Brain microvascular endothelial cell (primary cell): ENCODE measurements at regions not wholly inside any gene's neighbourhood (a gene's known extent, or its start where the extent isn't known, plus 50 kb on each side); places are given as distances from the start of the nearest gene placed in this dataset.

Experiments
- DNase-seq: peaks from one replicate; pipeline ENCODE4 v3.0.0-alpha.2; 2020
- H3K27ac ChIP-seq: fragments of 250-450 bp; sonication (Bioruptor Pico); 2 replicates; pipeline ENCODE4 v1.5.1; 2020; ENCODE audit warnings: mild to moderate bottlenecking, moderate library complexity
- H3K27me3 ChIP-seq: fragments of 250-450 bp; sonication (Bioruptor Pico); replicated peaks from 2 replicates; pipeline ENCODE4 v1.5.1; 2020; ENCODE audit warnings: mild to moderate bottlenecking
- H3K36me3 ChIP-seq: fragments of 250-450 bp; sonication (Bioruptor Pico); replicated peaks from 2 replicates; pipeline ENCODE4 v1.5.1; 2020; ENCODE audit warnings: mild to moderate bottlenecking
- H3K4me3 ChIP-seq: 2 replicates; pipeline ENCODE4 v1.5.1; 2011; ENCODE audit warnings: low read depth, mild to moderate bottlenecking, control low read depth, low read length, moderate library complexity
- in situ Hi-C: cut with HindIII; loops from 2 replicates; pipeline ENCODE4 v1.10.0; 2017; ENCODE audit warnings: low sequenced_read_pairs, low pct_ligation_motif_present
- TF ChIP-seq, protein P1 (sequence below): IDR thresholded peaks from 2 replicates; pipeline ENCODE4 v1.5.1; 2011; ENCODE audit warnings: low read depth, mild to moderate bottlenecking, moderate library complexity, low read length, control low read depth, inconsistent platforms; ENCODE audit errors: missing control alignments

DNA sequence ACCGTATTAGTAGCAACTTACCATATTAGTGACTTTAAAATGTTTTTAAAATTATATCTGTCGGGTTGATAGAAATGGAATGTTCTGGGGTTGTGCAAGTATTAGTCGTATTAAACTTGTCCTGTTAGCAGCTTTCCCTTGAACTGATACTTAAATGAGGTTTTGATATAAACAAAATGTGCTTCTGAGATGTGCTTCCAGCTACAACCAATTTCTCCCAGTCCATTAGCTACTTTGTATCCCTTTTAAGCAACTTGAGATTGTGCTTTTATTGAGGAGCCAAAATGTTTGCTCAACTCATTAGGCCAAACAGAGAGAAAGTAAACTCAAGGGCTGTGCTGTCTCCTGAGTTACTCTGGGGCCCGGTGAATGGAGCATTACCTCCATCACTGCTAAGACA is 255.0 kb upstream of the RBFOX1 start:
- TF ChIP-seq, protein P1, sequence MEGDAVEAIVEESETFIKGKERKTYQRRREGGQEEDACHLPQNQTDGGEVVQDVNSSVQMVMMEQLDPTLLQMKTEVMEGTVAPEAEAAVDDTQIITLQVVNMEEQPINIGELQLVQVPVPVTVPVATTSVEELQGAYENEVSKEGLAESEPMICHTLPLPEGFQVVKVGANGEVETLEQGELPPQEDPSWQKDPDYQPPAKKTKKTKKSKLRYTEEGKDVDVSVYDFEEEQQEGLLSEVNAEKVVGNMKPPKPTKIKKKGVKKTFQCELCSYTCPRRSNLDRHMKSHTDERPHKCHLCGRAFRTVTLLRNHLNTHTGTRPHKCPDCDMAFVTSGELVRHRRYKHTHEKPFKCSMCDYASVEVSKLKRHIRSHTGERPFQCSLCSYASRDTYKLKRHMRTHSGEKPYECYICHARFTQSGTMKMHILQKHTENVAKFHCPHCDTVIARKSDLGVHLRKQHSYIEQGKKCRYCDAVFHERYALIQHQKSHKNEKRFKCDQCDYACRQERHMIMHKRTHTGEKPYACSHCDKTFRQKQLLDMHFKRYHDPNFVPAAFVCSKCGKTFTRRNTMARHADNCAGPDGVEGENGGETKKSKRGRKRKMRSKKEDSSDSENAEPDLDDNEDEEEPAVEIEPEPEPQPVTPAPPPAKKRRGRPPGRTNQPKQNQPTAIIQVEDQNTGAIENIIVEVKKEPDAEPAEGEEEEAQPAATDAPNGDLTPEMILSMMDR, result no peak
- in situ Hi-C loops, result no loop called here
- H3K27ac ChIP-seq, result no peak overlapping the region
- H3K4me3 ChIP-seq, result no peak overlapping the region
- no peaks in the 10 kb centered on the region for H3K27me3 ChIP-seq
- DNase-seq, result no peak
- no peaks in the 10 kb centered on the region for H3K36me3 ChIP-seq

DNA sequence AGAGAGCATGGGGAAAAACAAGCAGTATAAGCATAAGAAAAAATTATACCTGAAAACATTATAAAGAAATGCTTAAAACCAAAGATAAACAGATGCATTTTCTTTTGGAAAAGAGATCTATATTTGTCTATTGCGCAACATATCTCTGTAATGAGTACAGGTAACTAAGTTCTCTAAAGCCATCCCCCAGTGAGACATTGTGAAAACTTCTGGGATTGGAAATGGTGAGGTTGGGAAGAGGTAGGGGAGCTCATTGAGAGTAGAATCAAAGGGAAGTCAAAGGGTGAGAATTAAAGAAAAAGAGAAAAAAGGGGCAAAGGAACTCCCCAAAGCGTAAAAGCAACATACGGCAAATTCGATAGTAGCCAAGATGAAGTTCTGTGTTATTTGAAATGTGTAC is 257.9 kb upstream of the RBFOX1 start:
- in situ Hi-C loops, result no loop called here
- DNase-seq, result no peak
- Histone ChIP-seq H3K27me3 (no peaks in the 10 kb centered on the region), H3K4me3 (no peak overlapping the region), H3K36me3 (no peaks in the 10 kb centered on the region), H3K27ac (no peak overlapping the region)
- TF ChIP-seq, protein P1, result no peak

DNA sequence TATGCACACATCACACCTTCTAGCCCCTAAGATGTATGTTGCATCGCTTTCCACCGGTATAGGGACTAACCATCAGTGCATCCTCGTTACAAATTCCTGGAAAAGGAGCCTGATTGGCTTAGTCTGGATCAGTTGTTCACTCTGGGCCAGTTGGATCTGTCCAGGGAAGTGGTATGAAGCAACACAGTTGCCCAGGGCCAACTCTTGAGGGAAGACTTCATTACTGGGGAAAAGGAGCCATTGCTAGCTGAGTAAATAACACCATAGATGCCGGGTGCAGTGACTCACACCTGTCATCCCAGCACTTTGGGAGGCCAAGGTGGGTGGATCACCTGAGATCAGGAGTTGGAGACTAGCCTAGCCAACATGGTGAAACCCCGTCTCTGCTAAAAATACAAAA is 275.2 kb upstream of the RBFOX1 start:
- TF ChIP-seq, protein P1, result no peak
- in situ Hi-C loops, result no loop called here
- Histone ChIP-seq H3K27me3 (no peaks in the 10 kb centered on the region), H3K4me3 (no peak overlapping the region), H3K27ac (no peak overlapping the region), H3K36me3 (no peaks in the 10 kb centered on the region)
- DNase-seq, result no peak

DNA sequence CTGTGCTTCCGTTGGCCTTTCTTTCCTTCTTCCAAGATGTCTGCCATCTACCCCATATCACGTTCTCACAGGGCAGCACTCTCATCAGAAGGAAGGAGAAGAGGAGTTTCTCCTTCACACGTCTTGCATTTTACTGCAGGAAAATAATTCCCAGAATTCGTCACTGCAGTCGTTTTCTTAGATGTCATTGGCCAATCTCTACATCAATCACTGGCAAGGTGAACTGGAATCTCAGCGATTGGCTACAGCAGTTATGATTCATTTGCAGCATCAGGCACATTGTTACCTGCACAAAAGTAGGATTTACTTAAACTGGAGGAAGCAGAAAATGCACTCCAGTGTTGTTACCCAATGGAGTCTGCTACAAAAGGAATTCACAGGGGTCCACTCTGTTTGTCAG is 277.2 kb upstream of the RBFOX1 start:
- in situ Hi-C loops, result no loop called here
- Histone ChIP-seq H3K4me3 (no peak overlapping the region), H3K27me3 (no peaks in the 10 kb centered on the region), H3K27ac (no peak overlapping the region), H3K36me3 (no peaks in the 10 kb centered on the region)
- DNase-seq, result no peak
- TF ChIP-seq, protein P1, result no peak

DNA sequence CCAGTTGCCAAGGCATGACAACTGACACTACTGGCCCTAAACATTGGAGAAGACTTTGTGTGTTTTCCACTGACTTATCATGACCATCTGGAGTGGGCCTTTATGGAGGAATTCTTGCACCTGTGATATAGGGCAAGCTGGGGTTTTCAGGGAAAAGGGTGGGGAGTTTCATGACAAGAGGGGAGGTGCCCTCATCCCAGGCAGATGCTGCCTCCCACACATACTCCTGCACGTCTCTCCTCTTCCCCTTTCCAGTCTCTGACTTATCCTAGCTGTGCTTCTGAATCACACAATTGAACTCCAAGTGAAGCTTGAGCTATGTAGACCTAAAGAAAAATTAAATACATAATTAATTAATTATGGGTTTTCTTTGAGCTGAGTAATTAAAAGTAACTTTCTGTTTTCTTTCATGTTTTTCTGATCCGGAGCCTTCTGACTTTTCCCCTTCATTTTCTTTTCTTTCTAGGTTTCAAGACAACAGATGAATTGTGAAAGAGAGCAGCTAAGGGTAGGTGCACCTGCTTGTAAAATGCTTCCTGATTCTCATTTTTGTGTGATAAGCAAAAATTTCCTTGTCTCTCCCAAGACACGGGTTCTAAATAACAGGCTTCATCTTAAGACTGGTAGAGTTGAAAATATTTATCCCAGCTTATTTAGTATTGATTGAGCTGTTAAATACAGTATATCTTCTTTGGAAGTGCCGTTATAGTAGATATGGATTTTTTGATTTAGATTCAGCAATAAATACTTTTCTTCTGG is 280.9 kb upstream of the RBFOX1 start:
- H3K36me3 ChIP-seq, result no peaks in the 10 kb centered on the region
- TF ChIP-seq, protein P1, result no peak
- in situ Hi-C loops, result no loop called here
- no peak overlapping the region for H3K4me3 ChIP-seq
- H3K27me3 ChIP-seq, result no peaks in the 10 kb centered on the region
- no peak for DNase-seq
- H3K27ac ChIP-seq, result no peak overlapping the region

DNA sequence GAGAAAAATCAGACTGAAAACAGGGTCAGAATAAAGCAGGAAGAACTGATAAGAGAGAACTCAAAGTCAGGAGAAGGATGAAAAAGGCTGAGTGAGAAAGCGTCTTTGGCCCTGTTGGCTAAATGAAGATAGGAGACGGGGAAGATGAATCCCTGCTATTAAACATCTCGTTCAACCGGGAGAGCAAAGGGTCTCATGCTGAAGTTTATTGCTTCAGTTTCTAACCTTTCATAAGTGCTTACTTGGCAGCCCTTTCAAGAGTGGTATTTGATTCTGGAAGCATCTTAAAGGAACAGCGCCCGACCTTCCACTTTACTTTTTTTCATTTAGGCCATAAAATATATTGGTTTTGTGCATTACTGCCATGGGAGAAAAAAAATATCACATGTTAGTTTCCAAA is 288.3 kb upstream of the RBFOX1 start:
- H3K36me3 ChIP-seq, result no peaks in the 10 kb centered on the region
- in situ Hi-C loops, result no loop called here
- H3K27ac ChIP-seq, result no peak overlapping the region
- TF ChIP-seq, protein P1, result no peak
- no peak for DNase-seq
- no peak overlapping the region for H3K4me3 ChIP-seq
- H3K27me3 ChIP-seq, result no peaks in the 10 kb centered on the region
